ENCODE measurements at regions not wholly inside any gene's neighbourhood (a gene's known extent, or its start where the extent isn't known, plus 50 kb on each side); places are given as distances from the start of the nearest gene placed in this dataset.

GRCh38 chr22:27019827-27020226, 362.4 kb downstream of the MIAT start:
- DNase-seq = no peak

DNA sequence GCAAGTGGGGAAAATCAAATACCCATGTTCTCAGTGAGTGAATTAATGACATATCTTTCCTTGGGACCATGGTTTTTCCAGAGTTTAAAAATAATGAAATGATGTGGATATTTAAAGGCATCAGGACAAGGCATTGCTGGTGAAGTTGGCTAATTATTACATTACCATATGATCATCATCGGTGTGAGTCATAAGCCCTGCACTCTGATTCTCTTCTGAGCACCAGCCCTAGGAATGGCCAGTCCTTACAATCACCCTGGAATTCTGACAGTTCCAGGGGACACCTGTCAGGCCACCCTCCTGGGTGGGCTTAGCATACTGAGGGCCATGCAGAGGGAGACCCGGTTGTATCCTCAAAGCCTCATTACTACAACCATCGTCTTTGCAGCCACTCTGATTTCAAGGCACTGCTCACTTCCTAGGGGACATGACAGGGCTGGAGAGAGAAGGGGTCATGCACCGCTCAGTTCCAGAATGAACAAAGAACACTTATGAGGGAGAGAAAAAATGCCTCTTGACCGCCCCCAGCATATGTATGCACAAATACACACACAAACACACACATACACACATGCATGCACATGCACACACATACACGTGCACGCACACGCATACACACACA, 365.0 kb downstream of the MIAT start:
- DNase-seq = no peak

DNA sequence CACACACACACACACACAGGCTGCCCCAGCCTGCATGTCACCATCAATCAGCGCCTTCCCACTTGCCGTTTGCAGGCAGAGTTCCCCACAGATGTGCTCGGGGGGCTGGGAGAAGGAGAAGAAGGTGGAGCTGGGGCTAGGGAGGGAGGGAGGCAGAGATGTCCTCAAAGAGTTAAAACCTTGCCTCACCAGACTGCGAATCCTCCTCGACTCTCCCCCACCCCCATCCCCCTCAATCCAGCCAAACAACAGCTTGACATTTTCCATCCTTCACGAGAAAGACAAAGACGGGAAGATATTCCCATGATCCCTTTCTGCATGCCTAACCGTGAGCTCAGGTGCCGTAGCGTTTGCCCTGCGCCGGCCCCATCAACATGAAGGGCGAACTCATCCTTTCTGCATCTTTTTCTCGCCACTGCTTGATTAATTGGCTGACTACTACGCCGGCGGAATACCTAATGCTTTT, 365.5 kb downstream of the MIAT start:
- DNase-seq = no peak

DNA sequence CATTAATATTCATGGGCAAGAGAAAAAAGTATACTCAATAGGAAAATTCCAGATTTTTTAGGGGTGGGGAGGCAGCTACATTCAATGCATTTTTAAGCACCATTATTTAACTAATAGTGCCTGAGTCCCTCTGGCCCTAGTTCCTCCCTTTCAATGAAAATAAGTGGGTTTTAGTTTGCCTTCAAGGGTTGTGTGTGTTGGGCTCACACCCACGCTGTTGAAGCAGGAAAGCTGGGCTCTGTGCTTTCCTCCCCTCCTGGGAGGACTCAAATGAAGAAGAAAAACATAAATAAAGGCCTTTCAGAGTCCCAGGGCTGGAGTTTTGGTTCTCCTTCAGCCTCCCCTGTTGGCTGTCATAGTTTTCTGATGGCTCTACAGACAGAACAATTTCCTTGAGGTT, 366.2 kb downstream of the MIAT start:
- DNase-seq = no peak

DNA sequence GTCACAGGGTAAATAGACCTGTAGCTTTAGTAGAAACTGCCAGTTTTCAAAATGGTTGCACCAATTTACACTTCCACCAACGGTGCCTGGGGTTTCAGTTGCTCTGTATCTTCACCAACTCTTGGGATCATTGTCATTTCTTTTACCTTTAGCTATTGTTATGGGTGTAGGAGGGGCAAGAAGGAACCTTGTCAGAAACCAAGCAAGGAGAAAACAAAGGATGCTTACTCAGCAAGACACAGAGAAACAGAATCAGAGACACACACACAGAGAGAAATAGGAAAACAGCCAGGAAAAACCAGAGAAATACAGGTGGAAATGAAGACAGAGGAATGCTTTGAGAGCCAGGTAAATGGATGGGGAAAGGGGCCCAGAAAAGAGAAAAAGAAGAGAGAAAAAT, 367.6 kb downstream of the MIAT start:
- DNase-seq = no peak

- no peak for DNase-seq
These were observed 370.7 kb downstream of the MIAT start for GRCh38 chr22:27028093-27028492.

DNA sequence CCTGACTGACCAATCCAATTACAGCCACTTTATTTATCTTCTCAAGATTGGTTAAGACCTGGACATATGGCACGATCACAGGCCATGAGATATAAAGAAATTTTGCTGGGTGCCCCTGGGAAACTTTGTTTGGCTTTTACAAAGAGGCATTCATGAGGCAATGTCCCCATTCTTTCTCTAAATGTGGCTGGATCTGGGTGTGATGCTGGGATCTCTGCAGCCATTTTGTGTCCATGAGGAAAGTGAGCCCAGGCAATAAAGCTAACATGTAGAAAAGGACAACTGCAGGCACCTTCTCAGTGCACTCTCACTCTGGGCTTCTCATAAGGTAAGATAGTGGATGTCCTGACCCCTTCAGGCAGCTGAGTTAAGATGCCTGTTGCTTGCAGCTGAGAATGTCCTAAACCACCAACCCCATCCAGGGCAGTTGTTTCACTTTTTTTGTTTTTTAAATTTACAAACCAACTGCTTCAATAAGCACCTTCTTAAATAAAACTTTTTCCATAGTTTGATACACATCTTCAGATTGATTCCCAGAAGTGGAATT, 372.3 kb downstream of the MIAT start:
- no peak for DNase-seq

DNA sequence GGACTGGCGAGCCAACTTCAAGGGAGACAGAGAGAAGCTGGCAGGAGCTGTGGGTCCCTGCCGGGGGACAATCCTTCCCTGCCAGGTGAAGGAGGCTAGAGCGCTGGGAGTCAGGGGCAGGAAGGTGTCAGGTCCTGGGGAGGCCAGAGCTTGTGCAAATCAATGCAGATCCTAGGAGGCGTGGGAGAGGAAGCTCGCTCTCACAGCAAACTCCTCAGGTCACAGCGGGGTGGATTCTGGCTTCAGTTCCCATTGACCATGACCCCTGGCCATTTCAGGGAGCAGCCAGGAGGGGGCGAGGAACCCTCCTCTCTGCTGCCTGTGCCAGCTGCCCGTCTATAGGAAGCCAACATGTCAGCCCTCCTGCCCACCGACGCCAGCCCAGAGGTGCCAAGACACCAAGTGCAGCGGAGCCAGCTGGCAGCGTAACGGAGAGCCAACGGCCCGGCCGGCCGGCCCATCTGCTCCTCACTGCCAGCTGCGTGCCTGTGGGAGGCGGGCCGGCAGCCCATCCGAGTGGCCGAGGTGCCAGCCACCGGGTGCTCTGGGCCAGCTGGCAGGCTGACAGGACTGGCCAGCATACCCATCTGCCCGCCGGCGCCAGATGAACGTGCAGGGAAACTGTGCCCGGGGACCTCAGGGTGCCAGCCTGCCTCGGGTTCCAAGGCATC, 374.8 kb downstream of the MIAT start:
- no peak for DNase-seq

- DNase-seq = no peak
These were observed 384.4 kb downstream of the MIAT start for GRCh38 chr22:27041745-27042310.

DNA sequence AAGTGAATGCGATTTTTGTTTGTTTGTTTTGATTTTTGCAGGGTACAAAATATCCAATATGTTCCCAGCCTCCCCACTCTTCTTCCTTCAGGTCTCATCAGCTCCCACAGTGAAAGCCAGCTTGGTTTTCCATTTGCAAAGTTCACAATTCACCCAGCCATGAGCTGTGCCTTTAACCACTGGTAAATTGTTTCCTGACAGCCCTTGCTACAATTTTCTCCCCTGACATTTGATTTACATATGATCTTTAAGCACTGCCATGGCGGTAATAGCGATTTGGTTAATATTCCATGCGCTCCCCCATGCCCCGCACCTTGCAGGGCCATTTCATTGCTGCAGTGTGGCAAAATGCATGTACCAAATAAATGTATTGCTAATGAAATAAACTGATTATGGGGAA, 385.9 kb downstream of the MIAT start:
- no peak for DNase-seq

DNA sequence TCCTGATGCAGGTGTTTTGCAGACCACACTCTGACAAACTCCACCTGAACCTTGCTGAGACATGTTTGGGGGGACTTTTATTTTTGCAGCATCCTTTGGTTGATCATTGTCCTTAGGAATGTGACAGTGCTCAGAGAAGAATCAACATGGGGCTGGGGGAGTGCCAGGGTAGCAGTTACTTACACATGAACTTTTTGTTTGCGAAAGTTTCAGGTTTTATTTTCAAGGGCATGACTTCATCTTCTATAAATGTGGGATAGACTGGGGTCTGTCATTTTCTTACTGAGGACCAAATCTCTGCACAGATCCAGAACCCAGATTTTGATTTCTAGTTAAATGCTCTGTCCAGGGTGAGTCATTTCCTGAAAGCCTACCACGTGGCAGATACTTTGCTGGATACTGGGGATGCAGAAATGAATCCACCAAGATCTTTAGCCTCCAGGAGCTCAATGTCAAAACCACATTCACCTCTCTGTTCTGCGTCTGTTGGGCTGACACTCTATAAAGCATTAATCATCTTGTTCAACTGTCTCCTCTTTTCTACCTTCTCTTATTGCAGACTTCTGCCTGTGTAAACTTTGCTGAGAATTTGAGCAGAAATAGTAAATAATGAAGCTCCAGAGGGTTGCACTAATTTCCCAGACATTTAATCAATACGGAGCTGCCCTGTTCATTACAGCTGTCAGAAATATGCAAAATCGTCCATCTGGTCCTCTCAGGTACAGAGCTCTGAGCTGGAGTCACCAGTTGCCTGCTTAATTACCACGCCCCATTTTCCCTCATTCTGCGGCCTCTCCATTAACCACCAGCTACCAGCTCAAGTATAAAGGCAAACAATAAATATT, 387.9 kb downstream of the MIAT start:
- DNase-seq = no peak

- no peak for DNase-seq
These were observed 388.7 kb downstream of the MIAT start for GRCh38 chr22:27046086-27046485.

DNA sequence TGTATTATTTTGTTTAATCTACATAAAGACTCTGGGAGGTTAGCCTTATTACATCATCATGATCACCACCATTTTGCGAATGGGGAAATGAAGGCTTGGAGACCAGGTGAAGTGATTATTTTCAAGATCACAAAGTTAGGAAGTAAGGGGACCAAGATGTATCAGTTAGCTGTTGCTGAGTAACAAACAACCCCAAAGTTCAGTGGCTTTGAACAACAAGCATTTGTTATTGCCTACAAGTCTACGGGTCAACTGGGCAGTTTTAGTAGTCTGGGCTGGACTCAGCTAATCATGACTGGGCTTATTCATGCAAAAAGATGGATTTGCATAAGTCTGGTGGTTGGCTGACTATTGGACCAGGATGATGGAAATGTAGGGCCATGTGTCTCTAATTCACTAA, 389.2 kb downstream of the MIAT start:
- DNase-seq = no peak

GRCh38 chr22:27050771-27051170, 393.4 kb downstream of the MIAT start:
- DNase-seq = no peak

DNA sequence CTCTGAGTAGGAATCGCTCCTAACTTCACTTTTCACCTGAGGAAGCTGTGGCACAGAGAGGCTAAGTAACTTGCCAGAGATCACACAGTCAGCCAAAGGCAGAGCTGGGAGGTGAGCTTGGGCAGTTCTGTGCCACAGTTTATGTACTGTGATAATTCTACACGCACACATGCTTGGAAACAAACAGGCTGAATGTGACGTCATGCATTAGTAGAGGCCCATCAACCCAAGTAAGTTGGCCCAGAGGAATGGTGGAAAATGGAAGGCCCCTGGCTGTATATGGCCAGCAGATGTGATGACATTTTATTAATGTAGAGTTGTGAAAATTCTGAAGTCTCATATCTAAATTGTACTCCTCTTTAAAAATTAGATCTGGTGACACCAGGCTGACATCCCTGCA, 394.0 kb downstream of the MIAT start:
- DNase-seq = no peak

DNA sequence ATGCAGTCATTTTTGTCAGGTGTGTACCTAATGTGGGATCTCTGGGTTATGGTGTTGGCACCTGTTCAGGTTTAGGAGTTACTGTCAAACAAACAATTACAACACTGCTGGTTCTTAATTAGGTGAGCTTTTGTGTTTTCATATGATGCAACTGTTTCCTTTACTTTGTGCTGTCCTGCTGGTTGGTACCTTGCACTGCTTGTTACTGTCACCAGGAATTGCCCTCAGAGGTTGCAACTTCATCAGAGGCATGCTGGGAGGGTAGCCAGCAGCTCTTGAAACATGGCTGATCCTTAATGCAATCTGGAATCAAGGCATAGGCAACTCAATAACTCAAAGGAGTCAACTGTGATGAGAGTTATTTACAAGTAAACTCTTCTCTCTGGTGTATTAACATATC, 400.3 kb downstream of the MIAT start:
- no peak for DNase-seq

DNA sequence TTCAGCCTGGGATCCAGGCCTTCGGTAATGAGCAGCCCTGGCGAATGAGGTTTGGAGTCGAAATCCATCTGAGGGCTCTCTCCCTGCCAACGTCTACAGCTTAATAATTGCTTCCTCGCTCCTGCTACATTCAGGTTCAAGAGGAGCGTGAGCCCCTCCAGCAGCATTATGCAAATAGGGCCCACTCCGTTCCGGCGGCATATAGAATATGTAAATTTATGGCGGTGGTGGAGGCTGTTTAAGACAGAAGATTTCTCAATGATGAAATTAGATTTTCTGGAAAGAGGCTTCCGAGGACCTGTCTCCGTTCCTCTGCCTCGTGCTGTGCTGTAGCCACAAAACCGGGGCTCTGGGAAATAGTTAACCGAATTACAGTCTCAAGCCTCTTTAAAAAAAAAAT, 402.8 kb downstream of the MIAT start:
- no peak for DNase-seq

GRCh38 chr22:27062910-27063309, 405.5 kb downstream of the MIAT start:
- DNase-seq = no peak

DNA sequence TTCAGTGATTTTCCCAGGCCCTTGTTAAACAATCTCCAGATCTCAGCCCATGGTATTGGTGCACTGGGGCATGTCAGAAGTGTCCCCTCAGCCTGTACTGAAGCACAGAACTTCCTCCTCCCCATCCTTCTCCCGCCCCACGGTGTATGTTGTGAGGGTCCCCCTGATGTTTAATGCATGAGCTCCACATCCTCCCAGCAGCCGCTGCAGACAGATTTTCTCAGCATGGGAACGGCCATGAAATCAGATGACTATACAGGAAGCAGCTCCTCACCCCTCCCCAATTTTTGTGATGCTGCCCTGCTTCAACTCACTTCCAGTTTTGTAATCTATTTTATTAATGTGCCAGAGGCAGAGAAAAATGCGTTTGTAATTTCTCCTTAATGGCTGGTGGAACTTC, 406.0 kb downstream of the MIAT start:
- no peak for DNase-seq

DNA sequence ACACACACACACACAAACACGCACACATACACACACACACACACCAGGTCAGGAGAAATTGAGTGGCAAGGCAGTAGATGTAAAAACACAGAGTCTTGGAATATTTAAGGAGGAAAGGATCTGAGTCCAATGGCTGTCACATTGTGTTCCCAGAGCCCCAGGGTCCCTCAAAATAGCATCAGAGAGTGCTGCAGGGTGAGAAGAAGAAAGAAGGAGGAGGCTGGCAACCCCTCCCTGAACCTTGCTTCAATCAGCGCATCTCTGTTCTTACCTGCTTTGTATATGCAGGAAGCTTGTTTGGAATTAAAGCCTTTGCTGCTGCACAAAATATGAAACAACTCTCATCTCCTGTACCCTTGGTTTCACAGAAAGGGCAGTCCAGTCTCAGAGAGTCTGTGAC, 406.5 kb downstream of the MIAT start:
- DNase-seq = no peak

GRCh38 chr22:27064386-27064785, 407.0 kb downstream of the MIAT start:
- DNase-seq = no peak

GRCh38 chr22:27065279-27065678, 407.9 kb downstream of the MIAT start:
- no peak for DNase-seq

DNA sequence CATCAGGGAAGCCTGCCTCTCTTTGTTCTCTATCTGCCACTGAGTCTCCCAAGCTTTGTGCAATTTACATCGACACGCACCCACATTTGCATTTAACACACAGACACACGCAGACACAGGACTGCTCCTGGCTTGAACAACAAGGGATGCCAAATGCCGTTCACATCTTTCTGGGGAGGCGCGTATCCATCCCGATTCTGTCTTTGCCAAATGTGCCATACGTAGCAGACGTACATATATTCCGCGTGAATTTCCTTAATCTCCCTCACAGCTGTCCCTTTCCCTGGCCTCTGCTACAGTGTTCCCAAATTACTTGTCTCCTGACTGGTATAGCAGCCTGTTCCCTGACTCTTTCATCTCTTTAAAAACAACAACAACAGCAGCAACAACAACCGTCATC, 409.5 kb downstream of the MIAT start:
- no peak for DNase-seq
